OCI-LY7 (cell line): ENCODE measurements at regions not wholly inside any gene's neighbourhood (a gene's known extent, or its start where the extent isn't known, plus 50 kb on each side); places are given as distances from the start of the nearest gene placed in this dataset.

Experiments used
- CTCF ChIP-seq: fragments of 200-600 bp; sonication (generic); conservative IDR thresholded peaks from 2 replicates; pipeline ENCODE4 v1.5.1; 2014; ENCODE audit warnings: mild to moderate bottlenecking, antibody characterized with exemption, low read length, moderate library complexity, mixed read lengths
- EZH2phosphoT487 ChIP-seq: fragments of 200-600 bp; sonication (generic); IDR thresholded peaks from 2 replicates; pipeline ENCODE4 v1.6.1; 2018; ENCODE audit warnings: low read depth, borderline replicate concordance, mild to moderate bottlenecking, mixed run types, antibody characterized with exemption, low read length, moderate library complexity, mixed read lengths

- TF ChIP-seq CTCF: no peak
- no peak for TF ChIP-seq EZH2phosphoT487
These were observed 647.6 kb upstream of the ACTRT1 start for GRCh38 chrX:128699716-128700285.
